Loucy (cell line): ENCODE measurements at regions not wholly inside any gene's neighbourhood (a gene's known extent, or its start where the extent isn't known, plus 50 kb on each side); places are given as distances from the start of the nearest gene placed in this dataset.

Source experiments
- H2AFZ ChIP-seq: fragments of 200-600 bp; sonication (generic); 2 replicates; pipeline ENCODE4 v1.6.0; 2016; ENCODE audit warnings: antibody characterized with exemption, mild to moderate bottlenecking, low read length, moderate library complexity
- H3F3A ChIP-seq: fragments of 200-600 bp; 2 replicates; pipeline ENCODE4 v1.6.0; 2016; ENCODE audit warnings: antibody characterized with exemption, low read depth, mild to moderate bottlenecking
- H3K27me3 ChIP-seq: fragments of 200-600 bp; sonication (generic); 2 replicates; pipeline ENCODE4 v1.6.1; 2014; ENCODE audit warnings: low read length, mild to moderate bottlenecking; ENCODE audit not compliant: insufficient read depth, poor library complexity, severe bottlenecking
- H3K36me3 ChIP-seq: fragments of 200-600 bp; sonication (generic); 2 replicates; pipeline ENCODE4 v1.6.1; 2016; ENCODE audit warnings: low read length; ENCODE audit not compliant: insufficient read depth
- H3K4me1 ChIP-seq: fragments of 200-600 bp; sonication (generic); 2 replicates; pipeline ENCODE4 v1.5.1; 2014; ENCODE audit warnings: low read length, mild to moderate bottlenecking; ENCODE audit not compliant: insufficient read depth, poor library complexity, severe bottlenecking
- H3K4me2 ChIP-seq: fragments of 200-600 bp; sonication (generic); 2 replicates; pipeline ENCODE4 v1.6.0; 2014; ENCODE audit warnings: antibody characterized with exemption, low read length, low read depth, mild to moderate bottlenecking; ENCODE audit not compliant: poor library complexity, severe bottlenecking
- H3K4me3 ChIP-seq: fragments of 200-600 bp; sonication (generic); 2 replicates; pipeline ENCODE4 v1.5.1; 2014; ENCODE audit warnings: low read length, mild to moderate bottlenecking, mixed read lengths; ENCODE audit not compliant: poor library complexity, severe bottlenecking
- H3K79me2 ChIP-seq: fragments of 200-600 bp; sonication (generic); 2 replicates; pipeline ENCODE4 v1.6.1; 2014; ENCODE audit warnings: low read length; ENCODE audit not compliant: insufficient read depth
- H3K9ac ChIP-seq: fragments of 200-600 bp; sonication (generic); 2 replicates; pipeline ENCODE4 v1.6.0; 2014; ENCODE audit warnings: mild to moderate bottlenecking, low read depth, low read length, moderate library complexity; ENCODE audit not compliant: poor library complexity, severe bottlenecking
- H3K9me2 ChIP-seq: fragments of 200-600 bp; sonication (generic); replicated peaks from 2 replicates; pipeline ENCODE4 v1.6.1; 2016; ENCODE audit warnings: low read depth, low read length, mixed read lengths
- H3K9me3 ChIP-seq: fragments of 200-600 bp; sonication (generic); 2 replicates; pipeline ENCODE4 v1.6.1; 2014; ENCODE audit warnings: mild to moderate bottlenecking, antibody characterized with exemption, low read length, low read depth; ENCODE audit not compliant: insufficient read depth
- H4K20me1 ChIP-seq: fragments of 200-600 bp; sonication (generic); 2 replicates; pipeline ENCODE4 v1.6.0; 2014; ENCODE audit warnings: antibody characterized with exemption, low read length, mild to moderate bottlenecking; ENCODE audit not compliant: insufficient read depth, poor library complexity, severe bottlenecking
- EZH2phosphoT487 ChIP-seq: fragments of 200-600 bp; IDR thresholded peaks from 2 replicates; pipeline ENCODE4 v1.6.1; 2018; ENCODE audit warnings: antibody characterized with exemption, mild to moderate bottlenecking, moderate library complexity, borderline replicate concordance
- TF ChIP-seq, protein P1 (sequence below): fragments of 200-600 bp; sonication (generic); conservative IDR thresholded peaks from 2 replicates; pipeline ENCODE4 v1.5.1; 2014; ENCODE audit warnings: mild to moderate bottlenecking, antibody characterized with exemption, low read length

GRCh38 chr13:38518328-38518727, 168.5 kb upstream of the FREM2 start:
- no peak overlapping the region for H3K9ac ChIP-seq

DNA sequence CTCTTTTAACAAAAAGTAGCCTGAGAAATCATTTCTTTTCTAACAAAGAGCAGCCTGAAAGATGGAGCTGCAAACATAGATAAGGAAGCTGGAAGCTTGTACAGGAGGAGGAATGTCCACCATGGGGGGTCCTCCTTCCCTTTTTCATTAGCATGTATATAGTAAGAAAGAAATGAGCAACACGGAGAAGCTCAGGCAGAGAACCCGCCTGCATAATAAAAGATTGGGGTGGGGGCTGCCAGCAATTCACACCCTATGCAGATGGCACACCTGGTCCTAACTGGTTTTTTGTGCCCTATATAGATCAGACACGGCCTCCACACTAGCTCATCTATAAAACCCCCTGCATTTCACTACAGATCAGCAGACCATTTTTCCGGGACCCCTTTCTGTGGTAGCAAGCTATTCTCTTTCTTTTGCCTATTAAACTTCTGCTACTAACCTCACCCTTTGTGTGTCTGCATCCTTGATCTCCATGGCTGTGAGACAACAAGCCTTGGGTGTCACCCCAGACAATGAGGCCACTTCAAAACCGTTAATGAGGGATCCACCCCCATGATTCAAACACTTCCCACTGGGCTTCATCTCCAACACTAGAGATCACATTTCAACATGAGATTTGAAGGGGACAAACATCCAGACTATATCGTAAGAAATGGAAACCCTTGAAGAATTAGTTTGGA, 167.5 kb upstream of the FREM2 start:
- H4K20me1 ChIP-seq, result no peaks in the 10 kb centered on the region
- H3K9ac ChIP-seq, result no peak overlapping the region
- no peaks in the 10 kb centered on the region for H3K9me2 ChIP-seq
- no peak overlapping the region for H3K4me3 ChIP-seq
- TF ChIP-seq, protein P1, sequence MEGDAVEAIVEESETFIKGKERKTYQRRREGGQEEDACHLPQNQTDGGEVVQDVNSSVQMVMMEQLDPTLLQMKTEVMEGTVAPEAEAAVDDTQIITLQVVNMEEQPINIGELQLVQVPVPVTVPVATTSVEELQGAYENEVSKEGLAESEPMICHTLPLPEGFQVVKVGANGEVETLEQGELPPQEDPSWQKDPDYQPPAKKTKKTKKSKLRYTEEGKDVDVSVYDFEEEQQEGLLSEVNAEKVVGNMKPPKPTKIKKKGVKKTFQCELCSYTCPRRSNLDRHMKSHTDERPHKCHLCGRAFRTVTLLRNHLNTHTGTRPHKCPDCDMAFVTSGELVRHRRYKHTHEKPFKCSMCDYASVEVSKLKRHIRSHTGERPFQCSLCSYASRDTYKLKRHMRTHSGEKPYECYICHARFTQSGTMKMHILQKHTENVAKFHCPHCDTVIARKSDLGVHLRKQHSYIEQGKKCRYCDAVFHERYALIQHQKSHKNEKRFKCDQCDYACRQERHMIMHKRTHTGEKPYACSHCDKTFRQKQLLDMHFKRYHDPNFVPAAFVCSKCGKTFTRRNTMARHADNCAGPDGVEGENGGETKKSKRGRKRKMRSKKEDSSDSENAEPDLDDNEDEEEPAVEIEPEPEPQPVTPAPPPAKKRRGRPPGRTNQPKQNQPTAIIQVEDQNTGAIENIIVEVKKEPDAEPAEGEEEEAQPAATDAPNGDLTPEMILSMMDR, result no peak
- TF ChIP-seq EZH2phosphoT487, result no peak
- no peak overlapping the region for H2AFZ ChIP-seq
- no peaks in the 10 kb centered on the region for H3K4me1 ChIP-seq
- no peaks in the 10 kb centered on the region for H3K36me3 ChIP-seq
- no peaks in the 10 kb centered on the region for H3K27me3 ChIP-seq
- H3F3A ChIP-seq, result no peaks in the 10 kb centered on the region
- H3K79me2 ChIP-seq, result no peaks in the 10 kb centered on the region
- no peak overlapping the region for H3K4me2 ChIP-seq
- no peaks in the 10 kb centered on the region for H3K9me3 ChIP-seq

More at GRCh38 chr13:38518328-38518727, 168.5 kb upstream of the FREM2 start:
- Histone ChIP-seq H3K36me3 (no peaks in the 10 kb centered on the region), H3K4me2 (no peak overlapping the region), H3K4me1 (no peaks in the 10 kb centered on the region), H2AFZ (no peak overlapping the region), H4K20me1 (no peaks in the 10 kb centered on the region), H3F3A (no peaks in the 10 kb centered on the region), H3K4me3 (no peak overlapping the region), H3K27me3 (no peaks in the 10 kb centered on the region), H3K79me2 (no peaks in the 10 kb centered on the region), H3K9me2 (no peaks in the 10 kb centered on the region), H3K9me3 (no peaks in the 10 kb centered on the region)
- TF ChIP-seq, protein P1, result no peak
- no peak for TF ChIP-seq EZH2phosphoT487

DNA sequence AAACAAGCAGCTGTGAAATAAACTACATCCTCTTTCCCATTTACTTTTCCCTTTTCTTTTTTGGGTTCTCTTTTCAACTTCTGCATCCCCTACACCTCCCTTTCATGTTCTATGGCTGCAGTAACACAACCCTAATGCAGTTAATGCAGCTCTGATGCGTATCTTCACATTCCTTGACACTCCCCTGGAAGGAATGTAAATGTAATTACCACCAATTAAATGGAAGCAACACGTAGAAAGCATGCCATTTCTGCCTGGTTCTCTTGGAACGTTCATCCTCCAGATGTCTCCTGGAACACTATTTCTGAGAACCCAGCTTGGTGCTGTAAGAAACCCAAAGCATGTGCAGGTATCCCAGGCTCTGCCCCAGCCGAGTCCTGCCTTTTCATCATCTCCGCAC, 166.8 kb upstream of the FREM2 start:
- Histone ChIP-seq H3K79me2 (no peaks in the 10 kb centered on the region), H2AFZ (no peak overlapping the region), H3K4me3 (no peak overlapping the region), H3K9ac (no peak overlapping the region), H3K4me2 (no peak overlapping the region), H3F3A (no peaks in the 10 kb centered on the region), H3K9me3 (no peaks in the 10 kb centered on the region), H4K20me1 (no peaks in the 10 kb centered on the region), H3K27me3 (no peaks in the 10 kb centered on the region), H3K9me2 (no peaks in the 10 kb centered on the region), H3K4me1 (no peaks in the 10 kb centered on the region), H3K36me3 (no peaks in the 10 kb centered on the region)
- TF ChIP-seq, protein P1, result no peak
- no peak for TF ChIP-seq EZH2phosphoT487
